ENCODE measurements at regions not wholly inside any gene's neighbourhood (a gene's known extent, or its start where the extent isn't known, plus 50 kb on each side); places are given as distances from the start of the nearest gene placed in this dataset.

DNA sequence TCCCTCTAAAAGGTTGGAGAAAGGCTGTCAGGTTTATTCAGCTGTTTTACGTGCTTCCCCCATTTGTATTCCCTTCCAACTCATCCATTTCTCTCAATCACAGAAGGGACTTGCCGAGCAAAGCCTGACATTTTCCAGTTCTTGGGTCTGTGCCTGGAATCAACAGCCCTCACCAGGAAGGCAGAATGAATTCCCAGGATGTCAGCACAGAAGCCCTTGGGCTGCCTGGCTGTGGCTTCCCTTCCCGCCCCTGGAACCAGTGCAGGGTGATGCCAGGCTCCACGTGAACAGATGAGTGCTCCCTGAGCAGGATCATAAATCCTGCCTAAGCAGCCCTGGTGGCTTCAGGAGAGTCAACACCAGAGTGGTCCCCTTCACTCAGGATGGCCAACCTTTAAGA is 86.1 kb upstream of the CD83 start:
- no peak for DNase-seq

DNA sequence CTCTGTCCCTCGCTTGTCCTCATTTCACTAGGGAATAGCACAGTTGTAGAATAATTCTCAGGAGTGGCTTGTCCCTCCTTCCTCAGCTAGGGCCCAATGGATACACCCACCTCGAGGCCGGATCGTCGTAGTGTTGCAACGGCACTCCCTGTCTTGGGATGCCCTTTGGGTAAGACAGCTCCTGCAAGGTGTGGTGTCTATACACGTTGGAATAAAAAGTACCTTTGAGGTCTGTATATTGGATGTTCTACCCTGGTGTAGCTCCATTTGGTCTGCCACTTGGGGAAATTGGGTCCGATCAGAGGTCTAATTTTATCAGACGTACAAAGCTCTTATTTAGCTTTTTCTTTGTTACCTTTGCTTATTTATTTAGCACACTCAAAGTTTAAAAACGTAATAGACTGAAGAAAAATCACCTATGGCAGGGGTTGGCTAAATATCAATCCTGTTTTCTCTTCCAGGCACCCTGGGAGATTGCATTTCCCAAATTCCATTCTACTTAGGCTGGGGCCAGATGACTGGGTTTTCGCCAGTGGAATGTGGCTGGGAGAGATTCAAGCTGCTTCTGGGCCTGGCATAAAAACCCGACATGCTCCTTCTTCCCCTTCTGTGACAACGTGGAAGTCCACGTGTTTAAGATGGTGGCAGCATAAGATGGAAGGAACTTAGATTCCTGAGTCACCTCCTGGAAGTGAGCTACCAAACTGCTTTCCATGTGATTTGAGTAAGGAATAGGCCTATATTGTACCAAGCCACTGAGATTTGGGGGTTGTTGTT is 82.3 kb upstream of the CD83 start:
- no peak for DNase-seq

DNA sequence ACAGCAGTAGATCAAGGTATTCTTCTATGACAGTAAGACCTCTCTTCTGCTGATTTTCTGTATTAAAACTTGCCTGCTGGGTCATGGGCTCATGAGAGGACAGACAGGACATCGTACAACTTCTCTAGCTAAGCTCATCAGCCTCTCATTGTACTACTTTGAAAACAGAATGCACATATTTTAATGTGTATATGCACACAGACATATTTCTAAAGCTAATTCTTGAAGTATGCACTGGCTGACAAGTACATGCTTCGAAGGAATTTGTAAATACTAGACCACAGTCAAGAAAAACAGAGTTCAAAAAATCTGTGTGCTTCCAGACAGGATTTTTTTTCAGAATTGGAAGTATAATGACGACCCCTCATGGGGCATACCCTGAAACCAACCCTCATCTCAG is 81.7 kb upstream of the CD83 start:
- no peak for DNase-seq

DNA sequence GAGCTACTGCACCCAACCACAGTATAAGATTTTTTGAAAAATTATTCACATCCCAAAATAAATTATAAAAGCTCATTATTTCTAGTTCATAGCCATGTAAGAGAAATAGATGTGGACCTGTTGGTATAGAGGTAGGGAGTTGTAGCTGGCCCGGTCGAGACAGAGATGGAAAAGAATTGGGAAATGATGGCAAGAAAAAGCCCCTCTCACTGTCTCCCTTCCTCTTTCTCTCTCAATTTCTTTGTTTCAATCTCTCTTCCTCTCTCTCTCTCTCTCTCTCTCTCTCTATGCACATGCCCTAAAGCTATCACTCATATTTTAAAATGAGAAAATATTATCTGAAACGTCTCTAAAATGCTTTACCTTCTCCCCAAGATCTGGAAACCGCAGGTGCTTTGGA is 80.7 kb upstream of the CD83 start:
- no peak for DNase-seq

DNA sequence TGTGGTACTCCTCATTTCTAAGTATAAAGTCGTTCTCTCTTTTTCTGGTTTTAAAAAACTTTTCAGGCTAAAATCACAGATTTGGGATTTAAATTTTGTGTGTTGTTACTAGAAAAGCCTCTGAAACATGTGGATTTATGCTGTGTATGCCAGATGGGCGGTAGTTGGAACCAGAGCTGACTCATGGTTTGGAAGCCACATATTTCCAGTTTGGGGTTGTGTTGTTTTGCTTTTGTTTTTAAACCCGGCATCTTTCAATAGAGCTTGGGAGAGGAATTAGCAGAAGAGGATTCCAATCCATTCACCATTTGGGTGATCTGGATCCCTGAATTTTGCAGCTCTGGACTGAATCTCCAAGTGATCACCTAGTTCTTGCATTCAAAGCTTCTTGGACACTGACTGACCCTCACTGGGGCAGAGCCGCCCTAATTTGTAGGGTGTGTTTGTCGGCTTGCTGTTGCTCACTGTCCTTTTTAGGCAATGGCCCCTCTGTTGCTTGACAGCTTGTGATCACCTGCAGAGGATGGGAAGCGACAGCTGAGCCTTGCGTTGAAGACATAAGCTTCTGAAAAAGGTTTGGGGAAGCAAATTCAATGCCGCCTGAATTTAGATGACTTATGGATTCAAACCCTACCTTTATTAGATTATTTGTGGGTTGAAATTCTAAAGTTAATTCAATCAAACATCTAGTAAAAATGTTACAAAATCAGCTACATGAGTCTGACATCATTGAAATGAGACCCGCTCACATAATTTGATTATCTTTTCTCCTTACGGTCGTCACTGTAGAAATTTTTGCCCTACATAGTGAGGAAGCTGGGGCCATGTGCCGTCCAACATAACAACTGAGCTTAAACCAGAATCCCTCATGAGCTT is 79.9 kb upstream of the CD83 start:
- no peak for DNase-seq

DNA sequence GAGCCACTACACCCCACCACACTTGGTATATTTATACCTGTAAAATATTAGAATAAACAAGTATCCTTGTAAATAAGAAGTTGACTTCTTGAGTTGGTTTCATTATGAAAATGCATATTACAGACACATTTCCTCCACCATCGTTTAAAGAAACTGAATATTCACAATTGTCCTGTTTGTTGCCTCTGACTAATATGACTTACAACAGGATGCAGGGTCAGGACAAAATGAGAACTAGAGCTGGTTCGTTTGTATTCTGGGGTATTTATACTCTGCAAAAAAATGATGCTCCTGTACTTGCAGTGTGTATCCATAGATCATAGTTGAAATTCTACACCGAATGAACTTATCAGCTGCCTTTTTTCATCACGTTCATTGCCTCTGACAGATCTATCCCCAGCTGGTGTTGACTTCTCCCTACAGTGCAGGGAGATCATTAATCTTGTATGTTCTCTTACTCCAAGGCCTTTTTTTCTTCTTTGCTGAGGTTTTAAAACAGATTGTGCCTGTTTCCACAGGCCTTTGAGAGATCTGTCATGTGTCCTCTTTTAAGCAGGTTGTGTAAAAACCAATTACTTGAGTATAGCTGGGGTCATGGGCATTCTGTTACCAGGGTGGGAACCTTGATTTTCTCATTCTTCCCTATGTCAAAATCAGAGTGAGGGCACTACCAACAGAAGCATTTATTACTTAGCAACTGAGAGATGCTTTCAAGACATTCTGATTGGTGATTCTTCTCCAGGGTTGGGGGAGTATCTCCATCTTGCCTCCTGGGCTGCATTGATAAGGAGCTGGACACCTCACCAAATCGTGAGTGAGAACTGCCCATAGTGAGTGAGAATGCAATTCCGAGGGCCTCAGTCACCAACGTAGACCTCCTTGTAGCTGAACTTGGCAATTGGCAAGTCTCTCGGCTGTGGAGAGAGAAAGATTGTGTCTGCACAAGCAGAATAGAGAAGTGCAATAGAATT is 78.8 kb upstream of the CD83 start:
- peak; percentile 40 for DNase-seq

DNA sequence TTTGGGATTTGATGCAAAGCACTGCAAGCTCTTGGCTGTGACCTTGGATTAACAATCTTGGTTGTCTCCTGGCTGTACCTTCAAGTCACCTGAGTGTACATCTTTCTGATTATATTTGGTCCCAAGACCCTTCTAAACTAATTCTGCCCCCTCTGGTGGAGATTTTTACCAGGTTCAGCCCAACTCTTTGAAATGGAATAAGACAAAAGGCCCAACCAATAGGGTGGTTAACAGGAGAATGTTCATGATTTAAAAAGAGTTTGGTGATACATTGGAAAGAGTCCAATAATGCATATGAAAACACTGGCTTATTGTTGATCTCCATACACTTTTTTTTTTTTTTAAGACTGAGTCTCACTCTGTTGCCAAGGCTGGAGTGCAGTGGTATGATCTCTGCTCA is 77.5 kb upstream of the CD83 start:
- DNase-seq: peak; percentile 39

DNA sequence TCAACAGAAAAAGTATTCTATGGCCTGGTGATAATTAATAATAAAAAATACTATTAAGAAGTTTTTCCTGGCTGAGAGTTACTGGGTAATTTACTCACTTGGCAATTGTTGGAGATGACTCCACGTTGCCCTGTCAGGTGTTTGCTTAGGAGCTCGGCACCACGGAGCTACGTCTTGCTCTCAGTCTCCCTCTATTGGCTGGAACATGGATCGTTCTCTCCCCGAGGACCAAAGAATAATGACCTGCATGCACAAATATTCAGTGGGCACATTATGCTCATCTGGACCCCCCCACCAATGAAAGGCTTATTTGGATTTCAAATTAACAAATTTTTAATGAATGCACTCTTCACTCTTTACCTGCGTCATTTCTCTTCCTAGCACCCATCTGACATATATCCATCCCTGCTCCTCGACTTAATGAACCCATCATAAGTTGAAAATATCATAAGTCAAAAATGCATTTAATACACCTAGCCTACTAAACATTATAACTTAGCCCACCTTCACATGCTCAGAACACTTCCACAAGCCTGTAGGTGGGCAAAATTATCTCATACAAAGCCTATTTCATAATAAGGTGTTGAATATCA is 71.0 kb upstream of the CD83 start:
- DNase-seq: peak; percentile 54

DNA sequence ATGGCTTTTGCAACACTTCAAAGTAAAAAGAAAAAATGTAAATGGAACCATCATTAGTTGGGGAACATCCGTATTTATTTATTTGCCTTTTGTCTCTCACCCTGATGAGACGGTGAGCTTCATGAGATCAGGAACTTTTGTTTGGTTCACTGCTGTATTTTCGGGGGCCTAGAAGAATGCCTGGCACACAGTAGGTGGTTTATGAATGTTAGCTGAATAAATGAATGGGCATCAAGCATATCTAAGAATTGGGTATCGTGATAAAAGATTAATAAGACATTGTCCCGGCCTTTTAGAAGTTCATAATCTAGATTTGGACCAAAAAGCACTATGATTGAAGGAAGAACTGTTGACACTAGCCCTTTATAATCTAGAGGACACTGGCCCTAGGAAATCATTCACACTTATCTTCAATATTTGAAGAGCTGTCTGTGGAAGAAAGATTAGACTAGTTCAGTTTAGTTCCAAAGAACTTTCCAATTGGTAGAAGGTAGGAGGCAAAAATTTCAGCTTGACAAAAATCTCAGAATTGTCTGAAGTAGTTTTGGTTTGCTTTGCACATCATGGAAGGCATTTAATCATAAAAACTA is 70.3 kb upstream of the CD83 start:
- DNase-seq: no peak

DNA sequence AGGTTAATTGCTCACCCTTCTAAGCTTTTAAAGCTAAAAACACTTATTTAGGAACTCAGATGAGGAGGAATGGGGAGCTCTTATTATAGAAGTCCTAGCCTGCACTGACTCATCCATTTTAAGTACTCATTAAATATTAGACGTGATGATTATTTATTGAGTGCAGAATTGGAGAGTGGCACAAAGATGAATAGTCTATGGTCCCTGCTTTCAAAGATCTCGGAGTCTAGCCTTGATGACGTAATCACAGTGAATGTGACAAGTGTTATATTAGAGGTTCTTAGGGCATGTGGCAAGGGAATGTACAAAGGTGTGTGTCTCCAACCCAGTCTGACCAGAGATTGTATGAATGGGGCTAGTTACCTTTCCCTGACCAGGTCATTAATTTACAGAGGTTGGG is 68.7 kb upstream of the CD83 start:
- no peak for DNase-seq

DNA sequence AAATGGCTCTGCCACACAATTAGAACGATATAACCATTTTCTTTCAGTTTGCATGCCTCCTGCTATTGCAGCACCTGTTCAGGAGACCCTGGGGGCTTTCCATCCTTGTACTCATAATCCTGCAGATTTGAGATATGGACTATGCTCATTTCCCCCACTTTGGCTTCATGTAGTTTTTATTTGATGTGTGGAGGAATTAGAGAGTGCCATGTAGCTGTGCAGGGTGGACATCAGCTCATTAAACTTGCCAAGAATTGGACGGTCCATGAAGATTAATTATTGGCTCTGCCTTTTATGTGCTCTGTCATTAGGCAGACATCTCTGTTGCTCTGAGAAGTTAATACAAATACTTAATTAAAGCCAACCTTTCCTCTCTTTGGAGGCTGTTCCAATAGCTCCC is 66.2 kb upstream of the CD83 start:
- no peak for DNase-seq

DNA sequence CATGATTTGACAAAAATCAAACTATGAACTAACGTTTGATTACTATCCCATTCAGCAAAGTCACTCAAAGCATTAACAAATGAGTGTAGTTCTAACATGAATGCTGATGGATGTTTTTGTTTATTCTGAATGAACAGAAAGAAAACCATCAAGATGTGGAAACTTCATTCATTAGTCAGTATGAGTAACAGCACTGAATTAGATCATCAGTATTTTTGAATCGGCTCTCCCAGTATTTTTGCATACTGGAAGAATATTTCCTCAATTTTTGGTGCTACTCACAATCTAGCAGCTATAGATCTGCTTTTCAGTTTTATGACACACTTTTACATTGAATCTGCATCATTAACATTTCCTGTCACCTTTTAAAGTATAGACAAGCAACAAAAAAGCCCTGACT is 63.8 kb upstream of the CD83 start:
- no peak for DNase-seq

DNA sequence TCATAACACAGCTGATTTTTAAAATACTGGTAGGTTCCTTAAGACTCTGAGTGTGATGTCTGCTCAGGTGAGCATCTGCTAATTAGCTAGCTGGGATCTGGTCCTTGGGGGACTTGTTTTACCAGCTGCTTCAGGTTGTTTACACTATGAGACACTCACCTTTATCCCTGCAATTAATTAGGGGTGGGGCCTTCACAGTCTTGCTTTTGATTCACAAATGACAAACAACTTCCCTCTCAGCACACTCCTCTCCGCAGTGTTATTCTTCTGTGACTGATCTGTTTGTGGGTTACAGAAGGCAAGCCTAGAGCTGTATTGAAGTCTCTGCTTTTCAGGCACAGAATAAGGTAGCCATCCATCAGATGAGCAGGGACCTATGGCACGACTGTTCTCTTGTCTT is 62.0 kb upstream of the CD83 start:
- DNase-seq: peak; percentile 90

DNA sequence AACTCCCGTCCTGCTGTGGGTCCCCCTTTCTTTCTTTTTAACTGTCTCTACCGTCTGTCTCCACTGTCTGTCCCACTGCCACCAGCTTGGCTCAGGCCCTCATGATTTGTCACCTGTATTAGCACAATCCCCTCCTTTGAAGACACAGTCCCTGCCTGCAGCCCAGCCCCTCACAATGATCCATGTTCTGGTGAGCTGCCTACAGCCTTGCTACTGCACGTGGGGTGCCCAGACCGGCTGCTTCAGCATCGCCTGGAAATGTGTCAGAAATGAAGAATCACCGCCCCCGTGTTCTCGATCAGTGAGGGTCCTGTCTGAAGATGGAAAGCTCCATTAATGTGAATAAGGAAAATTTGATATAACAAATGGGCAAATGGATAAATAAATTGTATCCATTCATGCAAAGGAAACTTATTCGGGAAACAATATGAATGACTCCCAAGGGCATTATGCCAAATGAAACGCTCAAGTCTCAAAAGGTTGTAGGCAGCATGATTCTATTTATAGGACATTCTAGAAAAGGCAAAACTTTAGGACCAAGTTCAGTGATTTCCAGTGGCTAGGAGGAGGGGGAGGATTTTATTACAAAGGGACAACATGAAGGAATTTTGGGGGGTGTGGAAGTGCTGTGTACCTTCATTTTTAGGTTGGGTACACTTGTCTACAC is 59.4 kb upstream of the CD83 start:
- DNase-seq: no peak

DNA sequence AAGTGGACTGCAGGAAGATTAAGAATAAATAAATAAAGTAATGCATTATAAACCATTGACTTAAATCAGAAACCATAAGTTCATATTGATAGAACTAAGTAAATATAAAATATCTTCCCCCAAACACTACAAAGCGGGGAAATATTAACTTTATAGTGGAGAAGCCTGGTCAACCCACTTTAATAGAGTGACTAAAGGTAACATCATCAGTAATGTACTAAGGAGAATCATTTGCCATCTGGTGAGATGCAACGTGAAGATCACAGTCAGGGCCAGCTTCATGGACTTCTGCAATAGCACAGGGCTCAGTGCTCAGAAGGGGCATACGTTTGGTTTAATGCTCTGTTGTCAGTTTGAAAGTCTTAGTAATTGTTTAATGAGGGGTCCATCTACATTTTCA is 58.8 kb upstream of the CD83 start:
- no peak for DNase-seq

DNA sequence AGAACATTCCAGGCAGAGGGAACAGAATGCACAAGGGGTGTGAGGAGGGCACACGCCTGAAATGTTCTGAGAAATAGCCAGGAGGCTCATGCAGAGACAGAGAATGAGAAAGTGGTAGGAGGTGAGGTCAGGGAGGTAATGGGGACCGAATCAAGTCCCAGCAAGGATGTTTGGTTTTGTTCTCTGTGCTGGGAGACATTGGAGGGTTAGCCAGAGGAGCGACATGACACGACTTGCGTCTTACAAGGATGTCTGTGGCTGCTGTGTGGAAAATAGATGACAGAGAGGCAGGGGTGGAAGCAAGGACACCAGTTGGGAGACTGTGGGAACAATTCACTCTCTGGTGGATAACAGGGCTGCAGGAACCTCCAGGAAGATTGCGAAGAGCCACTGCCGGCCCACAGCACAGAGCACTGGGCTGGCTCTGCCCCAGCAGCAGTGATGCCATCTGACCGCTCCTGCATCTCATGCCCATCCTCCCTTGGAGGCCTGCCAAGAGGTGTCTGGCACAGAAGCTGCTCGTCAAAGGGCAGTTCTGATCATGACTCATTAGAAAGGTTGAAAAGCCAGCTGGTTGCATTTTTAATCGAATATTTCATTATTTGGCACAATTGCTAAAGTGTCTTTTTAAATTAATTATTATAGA is 57.7 kb upstream of the CD83 start:
- DNase-seq: peak; percentile 91

DNA sequence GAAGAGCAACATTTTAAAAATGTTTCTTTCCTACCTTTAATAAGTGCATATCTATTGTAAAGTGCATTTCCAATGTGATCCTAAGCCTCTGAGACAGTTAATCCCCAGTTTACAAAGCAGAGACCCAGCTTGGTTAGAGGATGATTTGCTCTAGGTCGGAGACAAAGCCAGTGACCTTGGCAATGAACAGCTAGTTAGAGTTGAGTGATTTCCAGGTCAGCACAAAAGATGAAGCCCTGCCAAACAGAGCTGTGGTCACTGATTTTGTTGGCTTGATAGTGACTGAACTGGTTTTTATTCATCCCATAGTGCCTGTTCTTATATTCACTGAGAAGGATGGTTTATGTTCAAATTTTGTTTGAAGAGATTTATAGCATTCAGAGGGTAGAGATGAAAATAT is 56.6 kb upstream of the CD83 start:
- no peak for DNase-seq

DNA sequence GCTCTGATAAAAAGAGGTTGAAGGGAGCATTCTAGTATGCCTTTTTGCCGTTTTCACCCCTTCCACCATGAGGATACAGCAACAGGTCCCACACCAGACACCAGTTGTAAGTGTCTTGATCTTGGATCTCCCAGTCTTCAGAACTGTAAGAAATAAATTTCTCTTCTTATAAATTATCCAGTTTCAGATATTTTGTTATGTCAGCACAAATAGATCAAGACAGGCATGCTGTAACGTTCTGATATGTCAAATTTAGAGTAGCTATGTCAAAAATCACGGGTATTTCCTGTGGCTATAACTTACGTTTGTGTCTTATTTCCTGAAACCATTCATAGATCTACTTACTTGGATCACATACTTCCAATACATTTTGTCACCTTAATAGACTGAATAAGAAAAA is 55.9 kb upstream of the CD83 start:
- DNase-seq: no peak

DNA sequence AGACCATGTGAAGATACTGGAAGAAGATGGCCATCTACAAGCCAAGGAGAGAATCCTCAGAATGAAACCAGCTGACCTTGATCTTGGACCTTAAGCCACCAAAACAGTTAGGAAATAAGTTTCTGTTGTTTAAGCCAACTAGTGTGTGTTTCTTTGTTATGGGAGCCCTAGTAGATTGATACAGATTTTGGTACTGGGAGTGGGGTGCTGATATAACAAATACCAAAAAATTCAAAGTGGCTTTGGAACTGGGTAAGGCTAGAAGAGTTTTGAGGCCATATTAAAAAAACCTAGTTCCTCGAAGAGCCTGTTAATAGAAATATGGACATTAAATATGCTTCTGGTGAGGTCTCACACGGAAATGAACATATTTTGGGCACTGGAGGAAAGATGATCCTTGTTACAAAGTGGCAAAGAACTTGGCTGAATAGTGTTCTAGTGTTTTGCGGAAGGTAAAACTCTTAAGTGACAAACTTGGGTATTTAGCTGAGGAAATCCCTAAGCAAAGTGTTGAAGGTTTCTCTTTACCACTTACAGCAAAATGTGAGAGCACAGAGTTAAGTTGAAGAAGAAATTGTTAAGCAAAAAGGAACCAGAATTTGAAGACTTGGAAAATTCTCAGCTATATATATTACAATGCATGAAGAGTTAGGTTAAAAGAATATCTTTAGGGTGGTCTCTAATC is 55.1 kb upstream of the CD83 start:
- no peak for DNase-seq

DNA sequence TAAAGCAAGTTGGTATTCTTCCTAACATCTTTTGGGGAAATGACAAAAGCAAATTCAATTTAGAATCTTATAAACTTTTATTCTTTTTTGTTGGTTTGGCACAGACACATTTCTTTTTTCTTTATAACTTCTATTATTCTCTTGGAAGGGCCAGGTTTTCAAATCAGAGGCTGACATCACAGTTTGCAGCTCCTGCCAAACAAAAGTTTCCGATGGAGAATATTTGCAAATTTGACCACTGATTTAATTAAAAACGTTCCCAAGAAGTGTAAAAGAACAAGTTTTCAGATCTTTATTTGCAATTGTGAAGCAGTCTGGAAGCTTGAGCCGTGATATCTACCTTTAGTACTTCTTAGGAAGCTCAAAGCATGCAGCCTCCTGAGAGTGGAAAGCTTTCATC is 53.8 kb upstream of the CD83 start:
- DNase-seq: no peak

DNA sequence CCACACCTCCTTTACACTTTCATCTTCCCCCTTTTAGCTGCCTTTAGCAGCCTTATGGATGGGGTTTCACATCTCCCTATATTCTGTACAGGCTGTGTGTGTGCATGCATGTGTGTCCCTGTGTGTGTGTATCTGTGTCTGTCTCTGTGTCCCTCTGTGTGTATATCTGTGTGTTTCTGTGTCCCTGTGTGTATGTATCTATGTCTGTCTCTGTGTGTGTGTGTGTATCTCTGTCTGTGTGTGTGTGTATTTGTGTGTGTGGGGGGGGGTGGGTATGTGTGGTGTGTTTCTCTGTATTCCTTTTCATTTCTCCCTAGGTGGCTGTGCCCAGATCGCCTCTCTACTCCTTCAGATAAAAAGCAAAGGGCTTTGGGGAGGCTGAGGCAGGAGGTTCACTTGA is 52.2 kb upstream of the CD83 start:
- DNase-seq: no peak

Data from NCI-H1105 treated with DMSO at 0.1 percent for 48 hours (cell line).